BE2C (cell line): ENCODE measurements at regions not wholly inside any gene's neighbourhood (a gene's known extent, or its start where the extent isn't known, plus 50 kb on each side); places are given as distances from the start of the nearest gene placed in this dataset.

Experiments
- DNase-seq: peaks from one replicate; pipeline ENCODE4 v3.0.0-alpha.2; 2020
- H3K27me3 ChIP-seq: fragments of 250-450 bp; sonication (Bioruptor Pico); 2 replicates; pipeline ENCODE4 v1.5.1; 2020; ENCODE audit warnings: mild to moderate bottlenecking
- H3K36me3 ChIP-seq: fragments of 250-450 bp; sonication (Bioruptor Pico); 2 replicates; pipeline ENCODE4 v1.5.1; 2020; ENCODE audit warnings: mild to moderate bottlenecking
- H3K4me1 ChIP-seq: fragments of 250-450 bp; sonication (Bioruptor Pico); 2 replicates; pipeline ENCODE4 v1.5.1; 2020
- H3K4me3 ChIP-seq: 2 replicates; pipeline ENCODE4 v1.5.1; 2011; ENCODE audit warnings: low read depth, low read length
- H3K9me3 ChIP-seq: fragments of 250-450 bp; sonication (Bioruptor Pico); 2 replicates; pipeline ENCODE4 v1.5.1; 2020
- CTCF ChIP-seq: IDR thresholded peaks from 2 replicates; pipeline ENCODE4 v1.5.1; 2012; ENCODE audit warnings: mild to moderate bottlenecking, low read depth, low read length

GRCh38 chr18:30186245-30186644 is 856.3 kb downstream of the DSC3 start:
- TF ChIP-seq CTCF = no peak
- Histone ChIP-seq H3K4me3 (no peak overlapping the region), H3K9me3 (no peaks in the 10 kb centered on the region), H3K27me3 (no peaks in the 10 kb centered on the region), H3K36me3 (no peaks in the 10 kb centered on the region), H3K4me1 (no peaks in the 10 kb centered on the region)
- DNase-seq = no peak

- H3K4me3 ChIP-seq = no peak overlapping the region
- no peak for TF ChIP-seq CTCF
Measured at GRCh38 chr18:30177056-30177455, 865.5 kb downstream of the DSC3 start.

GRCh38 chr18:30175621-30176225 is 866.8 kb downstream of the DSC3 start:
- Histone ChIP-seq H3K4me1 (no peaks in the 10 kb centered on the region), H3K4me3 (no peak overlapping the region), H3K36me3 (no peaks in the 10 kb centered on the region), H3K27me3 (no peaks in the 10 kb centered on the region), H3K9me3 (no peaks in the 10 kb centered on the region)
- DNase-seq = no peak
- TF ChIP-seq CTCF = no peak

More at GRCh38 chr18:30177056-30177455, 865.5 kb downstream of the DSC3 start:
- Histone ChIP-seq H3K27me3 (no peaks in the 10 kb centered on the region), H3K4me1 (no peaks in the 10 kb centered on the region), H3K36me3 (no peaks in the 10 kb centered on the region), H3K9me3 (no peaks in the 10 kb centered on the region)
- DNase-seq = no peak

GRCh38 chr18:30175061-30175574 is 867.4 kb downstream of the DSC3 start:
- Histone ChIP-seq H3K9me3 (no peaks in the 10 kb centered on the region), H3K4me3 (no peak overlapping the region), H3K36me3 (no peaks in the 10 kb centered on the region), H3K27me3 (no peaks in the 10 kb centered on the region), H3K4me1 (no peaks in the 10 kb centered on the region)
- no peak for TF ChIP-seq CTCF
- DNase-seq = no peak

- Histone ChIP-seq H3K4me1 (no peaks in the 10 kb centered on the region), H3K9me3 (no peaks in the 10 kb centered on the region), H3K27me3 (no peaks in the 10 kb centered on the region), H3K4me3 (no peak overlapping the region), H3K36me3 (no peaks in the 10 kb centered on the region)
- no peak for DNase-seq
- no peak for TF ChIP-seq CTCF
Measured at GRCh38 chr18:30163573-30163972, 879.0 kb downstream of the DSC3 start.

GRCh38 chr18:30160124-30160523 is 882.4 kb downstream of the DSC3 start:
- no peaks in the 10 kb centered on the region for H3K36me3 ChIP-seq
- H3K27me3 ChIP-seq = no peaks in the 10 kb centered on the region
- no peak for DNase-seq
- no peak for TF ChIP-seq CTCF
- H3K9me3 ChIP-seq = no peaks in the 10 kb centered on the region
- H3K4me3 ChIP-seq = no peak overlapping the region
- H3K4me1 ChIP-seq = no peaks in the 10 kb centered on the region
